DOHH2 (cell line): ENCODE measurements at regions not wholly inside any gene's neighbourhood (a gene's known extent, or its start where the extent isn't known, plus 50 kb on each side); places are given as distances from the start of the nearest gene placed in this dataset.

Experiments used
- CTCF ChIP-seq: fragments of 200-600 bp; sonication (generic); IDR thresholded peaks from one replicate; pipeline ENCODE4 v1.5.1; 2014; ENCODE audit warnings: antibody characterized with exemption, mild to moderate bottlenecking, low read depth, low read length; ENCODE audit not compliant: poor library complexity, severe bottlenecking
- EZH2phosphoT487 ChIP-seq: fragments of 200-600 bp; sonication (generic); IDR thresholded peaks from 2 replicates; pipeline ENCODE4 v1.6.1; 2017; ENCODE audit warnings: borderline replicate concordance, mild to moderate bottlenecking, antibody characterized with exemption, low read length, moderate library complexity, mixed read lengths

GRCh38 chr4:11904846-11905739, 476.4 kb upstream of the HS3ST1 start:
- TF ChIP-seq CTCF (no peak), EZH2phosphoT487 (no peak)
